ENCODE measurements at regions not wholly inside any gene's neighbourhood (a gene's known extent, or its start where the extent isn't known, plus 50 kb on each side); places are given as distances from the start of the nearest gene placed in this dataset.
A peak's percentile ranks its signal among the peaks of the same experiment; 100 is the strongest.

- no peak for DNase-seq (ENCODE audit: low read depth in 2 of 2)
These were observed 321.8 kb downstream of the SNAPC1 start for GRCh38 chr14:62084020-62084419.

GRCh38 chr14:62087191-62087590, 325.0 kb downstream of the SNAPC1 start:
- no peak for DNase-seq (ENCODE audit: low read depth in 2 of 2)

- no peak for DNase-seq (ENCODE audit: low read depth in 2 of 2)
These were observed 331.5 kb downstream of the SNAPC1 start for GRCh38 chr14:62093736-62094135.

- DNase-seq (ENCODE audit: low read depth in 2 of 2) = peak in 1 of 2 donors; percentile 42
These were observed 334.9 kb downstream of the SNAPC1 start for GRCh38 chr14:62097072-62097471.

GRCh38 chr14:62097824-62098223, 335.6 kb downstream of the SNAPC1 start:
- no peak for DNase-seq (ENCODE audit: low read depth in 2 of 2)

- no peak for DNase-seq (ENCODE audit: low read depth in 2 of 2)
These were observed 336.1 kb downstream of the SNAPC1 start for GRCh38 chr14:62098357-62098756.

GRCh38 chr14:62099091-62099490, 336.9 kb downstream of the SNAPC1 start:
- no peak for DNase-seq (ENCODE audit: low read depth in 2 of 2)

- DNase-seq (ENCODE audit: low read depth in 2 of 2) = no peak
These were observed 339.0 kb downstream of the SNAPC1 start for GRCh38 chr14:62101189-62101588.

GRCh38 chr14:62101673-62102348, 339.6 kb downstream of the SNAPC1 start:
- DNase-seq (ENCODE audit: low read depth in 2 of 2) = no peak

- DNase-seq (ENCODE audit: low read depth in 2 of 2) = no peak
These were observed 340.1 kb downstream of the SNAPC1 start for GRCh38 chr14:62102349-62102725.

- DNase-seq (ENCODE audit: low read depth in 2 of 2) = no peak
These were observed 341.2 kb downstream of the SNAPC1 start for GRCh38 chr14:62103464-62103863.

GRCh38 chr14:62110941-62111340, 348.7 kb downstream of the SNAPC1 start:
- DNase-seq (ENCODE audit: low read depth in 2 of 2) = no peak

- DNase-seq (ENCODE audit: low read depth in 2 of 2) = peak; percentile 47 to 65
These were observed 355.0 kb downstream of the SNAPC1 start for GRCh38 chr14:62117010-62117750.

GRCh38 chr14:62117751-62118105, 355.5 kb downstream of the SNAPC1 start:
- no peak for DNase-seq (ENCODE audit: low read depth in 2 of 2)

GRCh38 chr14:62118461-62118860, 356.2 kb downstream of the SNAPC1 start:
- DNase-seq (ENCODE audit: low read depth in 2 of 2) = no peak

GRCh38 chr14:62118871-62119270, 356.7 kb downstream of the SNAPC1 start:
- DNase-seq (ENCODE audit: low read depth in 2 of 2) = no peak

GRCh38 chr14:62123961-62124360, 361.7 kb downstream of the SNAPC1 start:
- no peak for DNase-seq (ENCODE audit: low read depth in 2 of 2)

GRCh38 chr14:62125793-62126192, 363.6 kb downstream of the SNAPC1 start:
- DNase-seq (ENCODE audit: low read depth in 2 of 2) = no peak

- DNase-seq (ENCODE audit: low read depth in 2 of 2) = peak; percentile 22 to 57
These were observed 364.8 kb downstream of the SNAPC1 start for GRCh38 chr14:62126879-62127478.

GRCh38 chr14:62130441-62130840, 368.2 kb downstream of the SNAPC1 start:
- no peak for DNase-seq (ENCODE audit: low read depth in 2 of 2)

- no peak for DNase-seq (ENCODE audit: low read depth in 2 of 2)
These were observed 371.7 kb downstream of the SNAPC1 start for GRCh38 chr14:62133776-62134550.

GRCh38 chr14:62138593-62138992, 376.4 kb downstream of the SNAPC1 start:
- DNase-seq (ENCODE audit: low read depth in 2 of 2) = no peak

Data from dermis microvascular lymphatic vessel endothelial cell (primary cell).